Astrocyte (in vitro differentiated cells and primary cell): ENCODE measurements at regions not wholly inside any gene's neighbourhood (a gene's known extent, or its start where the extent isn't known, plus 50 kb on each side); places are given as distances from the start of the nearest gene placed in this dataset.

Experiments used
- DNase-seq: peaks from one replicate; pipeline ENCODE4 v3.0.0-alpha.2; 2010; ENCODE audit warnings: low read depth
- FAIRE-seq: peaks from 2 replicates; lab custom pipeline; 2011; peaks lifted over from hg19 to GRCh38; lab: Jason Lieb, UNC
- H2AFZ ChIP-seq: 2 replicates; pipeline ENCODE4 v1.6.0; 2012; ENCODE audit warnings: low read depth, low read length, inconsistent platforms
- H3K27ac ChIP-seq: 2 replicates; pipeline ENCODE4 v1.5.1; 2011; ENCODE audit warnings: low read depth, low read length, inconsistent platforms
- H3K27me3 ChIP-seq: 2 replicates; pipeline ENCODE4 v1.6.0; 2011; ENCODE audit warnings: low read length, inconsistent platforms; ENCODE audit not compliant: insufficient read depth
- H3K36me3 ChIP-seq: 2 replicates; pipeline ENCODE4 v1.5.1; 2011; ENCODE audit warnings: low read length, inconsistent platforms; ENCODE audit not compliant: insufficient read depth
- H3K4me1 ChIP-seq: 2 replicates; pipeline ENCODE4 v1.5.1; 2011; ENCODE audit warnings: low read length, inconsistent platforms; ENCODE audit not compliant: insufficient read depth
- H3K4me2 ChIP-seq: 2 replicates; pipeline ENCODE4 v1.6.0; 2012; ENCODE audit warnings: low read length, inconsistent platforms
- H3K4me3 ChIP-seq: 2 replicates; pipeline ENCODE4 v1.5.1; 2011; ENCODE audit warnings: low read depth, mild to moderate bottlenecking, low read length, inconsistent platforms; ENCODE audit not compliant: insufficient read depth
- H3K79me2 ChIP-seq: 2 replicates; pipeline ENCODE4 v1.6.0; 2012; ENCODE audit warnings: mild to moderate bottlenecking, low read length, inconsistent platforms; ENCODE audit not compliant: insufficient read depth
- H3K9ac ChIP-seq: 2 replicates; pipeline ENCODE4 v1.6.0; 2012; ENCODE audit warnings: mild to moderate bottlenecking, low read length, inconsistent platforms
- H3K9me3 ChIP-seq: 2 replicates; pipeline ENCODE4 v1.5.1; 2012; ENCODE audit warnings: low read depth, mild to moderate bottlenecking, low read length, inconsistent platforms; ENCODE audit not compliant: insufficient read depth
- H4K20me1 ChIP-seq: 2 replicates; pipeline ENCODE4 v1.6.0; 2012; ENCODE audit warnings: low read length, inconsistent platforms; ENCODE audit not compliant: insufficient read depth
- H3K27ac Mint-ChIP-seq: one replicate; pipeline ENCODE4 v1.8.0; 2021; ENCODE audit warnings: mild to moderate bottlenecking, mixed read lengths; ENCODE audit not compliant: unreplicated experiment
- H3K27me3 Mint-ChIP-seq: one replicate; pipeline ENCODE4 v1.8.0; 2021; ENCODE audit warnings: low read depth, mixed read lengths; ENCODE audit not compliant: unreplicated experiment
- H3K36me3 Mint-ChIP-seq: one replicate; pipeline ENCODE4 v1.8.0; 2021; ENCODE audit warnings: low read depth, mixed read lengths; ENCODE audit not compliant: unreplicated experiment
- H3K4me1 Mint-ChIP-seq: one replicate; pipeline ENCODE4 v1.8.0; 2021; ENCODE audit warnings: low read depth, mixed read lengths; ENCODE audit not compliant: unreplicated experiment
- H3K4me3 Mint-ChIP-seq: one replicate; pipeline ENCODE4 v1.8.0; 2021; ENCODE audit warnings: mild to moderate bottlenecking, moderate library complexity, mixed read lengths; ENCODE audit not compliant: unreplicated experiment
- H3K9me3 Mint-ChIP-seq: one replicate; pipeline ENCODE4 v1.8.0; 2021; ENCODE audit warnings: mild to moderate bottlenecking, mixed read lengths; ENCODE audit not compliant: unreplicated experiment
- CTCF ChIP-seq: IDR thresholded peaks from 2 replicates; pipeline ENCODE4 v1.5.1; 2011; ENCODE audit warnings: low read depth, mild to moderate bottlenecking, inconsistent platforms, low read length, moderate library complexity; ENCODE audit not compliant: insufficient read depth
- EZH2 ChIP-seq: IDR thresholded peaks from 2 replicates; pipeline ENCODE4 v1.6.1; 2012; ENCODE audit warnings: mild to moderate bottlenecking, low read length, inconsistent platforms; ENCODE audit not compliant: insufficient read depth

- H3K4me1 ChIP-seq = no peaks in the 10 kb centered on the region
- H3K36me3 Mint-ChIP-seq = peaks cover 2% of the 10 kb centered on the region
- H3K27ac Mint-ChIP-seq = no peak overlapping the region
- peaks cover 60% of the 10 kb centered on the region for H3K27me3 Mint-ChIP-seq
- no peaks in the 10 kb centered on the region for H4K20me1 ChIP-seq
- no peaks in the 10 kb centered on the region for H3K79me2 ChIP-seq
- no peak overlapping the region for H3K9ac ChIP-seq
- DNase-seq (no peak), FAIRE-seq (no peak)
- peaks cover 12% of the 10 kb centered on the region for H3K27me3 ChIP-seq
- peaks cover 14% of the 10 kb centered on the region for H3K9me3 Mint-ChIP-seq
- H3K4me3 Mint-ChIP-seq = no peak overlapping the region
- no peaks in the 10 kb centered on the region for H3K36me3 ChIP-seq
- H2AFZ ChIP-seq = no peak overlapping the region
- H3K4me3 ChIP-seq = no peak overlapping the region
- no peak overlapping the region for H3K27ac ChIP-seq
- no peaks in the 10 kb centered on the region for H3K4me1 Mint-ChIP-seq
- TF ChIP-seq EZH2 = no peak
- TF ChIP-seq CTCF = no peak
- H3K9me3 ChIP-seq = no peaks in the 10 kb centered on the region
- H3K4me2 ChIP-seq = no peak overlapping the region
Measured at GRCh38 chr20:48390981-48391380, 436.8 kb downstream of the PREX1 start.

DNA sequence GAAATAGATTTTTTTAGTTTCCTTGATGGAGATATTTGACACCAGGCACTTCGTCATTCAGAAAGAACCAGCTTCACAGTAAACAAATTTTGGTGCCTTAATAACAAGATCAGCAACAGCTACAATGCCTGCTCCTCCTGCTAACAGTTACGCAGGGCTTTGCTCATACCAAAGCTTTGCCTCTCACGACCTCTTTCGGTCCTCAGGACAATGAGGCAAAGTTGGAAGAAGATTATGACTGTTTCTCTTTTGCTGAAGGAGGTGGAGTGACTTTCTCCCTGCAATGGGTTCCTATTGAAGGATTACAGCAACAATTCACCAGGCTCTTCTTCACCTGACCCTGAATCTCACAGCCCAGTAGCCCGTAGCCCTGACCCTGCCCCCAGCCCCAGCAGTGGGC lies 440.1 kb downstream of the PREX1 start:
- H3K36me3 ChIP-seq = no peaks in the 10 kb centered on the region
- no peak for DNase-seq
- TF ChIP-seq CTCF (no peak), EZH2 (no peak)
- no peaks in the 10 kb centered on the region for H3K4me1 Mint-ChIP-seq
- no peaks in the 10 kb centered on the region for H3K9me3 ChIP-seq
- no peaks in the 10 kb centered on the region for H3K36me3 Mint-ChIP-seq
- no peak overlapping the region for H3K9ac ChIP-seq
- no peak overlapping the region for H2AFZ ChIP-seq
- no peak overlapping the region for H3K4me2 ChIP-seq
- peaks cover 11% of the 10 kb centered on the region for H3K9me3 Mint-ChIP-seq
- H3K27me3 Mint-ChIP-seq = peaks cover 43% of the 10 kb centered on the region
- no peaks in the 10 kb centered on the region for H3K79me2 ChIP-seq
- H3K4me3 ChIP-seq = no peak overlapping the region
- no peak overlapping the region for H3K27ac Mint-ChIP-seq
- no peak for FAIRE-seq
- no peak overlapping the region for H3K4me3 Mint-ChIP-seq
- no peak overlapping the region for H3K27ac ChIP-seq
- H4K20me1 ChIP-seq = no peaks in the 10 kb centered on the region
- no peaks in the 10 kb centered on the region for H3K4me1 ChIP-seq
- peaks cover 5% of the 10 kb centered on the region for H3K27me3 ChIP-seq

DNA sequence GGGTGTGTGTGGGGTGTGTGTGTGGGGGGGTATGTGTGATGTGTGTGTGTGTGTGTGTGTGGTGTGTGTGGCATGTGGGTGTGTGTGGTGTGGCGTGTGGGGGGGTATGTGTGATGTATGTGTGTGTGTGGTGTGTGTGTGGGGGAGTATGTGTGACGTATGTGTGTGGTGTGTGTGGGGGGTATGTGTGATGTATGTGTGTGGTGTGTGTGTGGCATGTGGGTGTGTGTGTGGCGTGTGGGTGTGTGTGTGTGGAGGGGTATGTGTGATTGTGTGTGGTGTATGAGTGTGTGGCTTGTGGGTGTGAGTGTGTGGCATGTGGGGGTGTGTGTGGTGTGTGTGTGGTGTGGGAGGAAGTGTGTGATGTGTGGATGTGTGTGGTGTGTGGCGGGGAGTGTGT lies 442.3 kb downstream of the PREX1 start:
- Histone ChIP-seq H3K36me3 (no peaks in the 10 kb centered on the region), H4K20me1 (no peaks in the 10 kb centered on the region), H3K9ac (no peak overlapping the region), H3K9me3 (no peaks in the 10 kb centered on the region), H3K27ac (no peak overlapping the region), H3K4me1 (no peaks in the 10 kb centered on the region), H2AFZ (no peak overlapping the region), H3K79me2 (no peaks in the 10 kb centered on the region), H3K4me3 (no peak overlapping the region), H3K4me2 (no peak overlapping the region), H3K27me3 (peaks cover 7% of the 10 kb centered on the region)
- no peak overlapping the region for H3K4me3 Mint-ChIP-seq
- TF ChIP-seq EZH2 = no peak
- no peak for TF ChIP-seq CTCF
- H3K4me1 Mint-ChIP-seq = no peaks in the 10 kb centered on the region
- peaks cover 5% of the 10 kb centered on the region for H3K9me3 Mint-ChIP-seq
- H3K36me3 Mint-ChIP-seq = no peaks in the 10 kb centered on the region
- no peak overlapping the region for H3K27ac Mint-ChIP-seq
- FAIRE-seq (no peak), DNase-seq (no peak)
- peaks cover 48% of the 10 kb centered on the region for H3K27me3 Mint-ChIP-seq
